ENCODE measurements at regions not wholly inside any gene's neighbourhood (a gene's known extent, or its start where the extent isn't known, plus 50 kb on each side); places are given as distances from the start of the nearest gene placed in this dataset.
"Not testable (repeated sequence)": the region's sequence is repeated elsewhere in the genome, so short reads cannot be mapped to it uniquely, and the experiment has no call there.

GRCh38 chr9:120338340-120338739, 241.6 kb downstream of the CDK5RAP2 start:
- DNase-seq, result no peak

DNA sequence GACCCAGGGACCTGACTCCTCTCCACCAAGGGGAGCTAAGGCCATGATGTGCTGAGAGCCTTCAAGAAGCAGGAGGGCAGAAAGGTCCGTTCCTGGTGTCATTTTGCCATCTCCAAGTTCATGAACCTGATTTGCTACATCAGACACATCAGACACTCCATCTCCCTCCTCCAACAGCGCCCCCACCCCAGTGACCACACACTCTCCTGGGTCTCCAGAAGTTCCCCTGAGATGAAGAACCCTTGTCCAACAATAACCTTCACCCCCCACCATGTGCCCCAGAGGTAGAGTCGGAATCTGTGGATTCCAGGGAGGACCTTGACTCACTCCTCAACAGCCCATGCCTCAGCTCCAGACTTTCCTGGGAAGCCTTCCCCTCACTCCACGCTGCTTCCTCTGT, 242.8 kb downstream of the CDK5RAP2 start:
- DNase-seq, result no peak

DNA sequence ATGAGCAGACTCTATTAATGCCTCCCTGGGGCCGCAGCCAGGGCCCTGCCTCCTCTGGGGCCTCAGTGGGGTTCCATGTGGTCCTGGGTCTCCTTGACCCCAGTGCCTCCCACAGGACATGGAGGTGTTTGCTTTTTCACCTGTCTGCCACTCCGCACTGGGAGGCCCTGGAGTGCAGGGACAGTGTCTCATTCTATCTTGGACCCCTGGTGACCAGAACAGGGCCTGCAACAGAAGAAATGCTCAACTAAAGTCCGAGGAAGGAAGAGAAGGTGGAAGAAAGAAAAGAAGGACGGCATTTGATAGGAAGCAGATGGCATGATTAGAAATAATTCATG, 243.2 kb downstream of the CDK5RAP2 start:
- DNase-seq, result no peak

- DNase-seq, result no peak
These were observed 243.8 kb downstream of the CDK5RAP2 start for GRCh38 chr9:120336021-120336752.

DNA sequence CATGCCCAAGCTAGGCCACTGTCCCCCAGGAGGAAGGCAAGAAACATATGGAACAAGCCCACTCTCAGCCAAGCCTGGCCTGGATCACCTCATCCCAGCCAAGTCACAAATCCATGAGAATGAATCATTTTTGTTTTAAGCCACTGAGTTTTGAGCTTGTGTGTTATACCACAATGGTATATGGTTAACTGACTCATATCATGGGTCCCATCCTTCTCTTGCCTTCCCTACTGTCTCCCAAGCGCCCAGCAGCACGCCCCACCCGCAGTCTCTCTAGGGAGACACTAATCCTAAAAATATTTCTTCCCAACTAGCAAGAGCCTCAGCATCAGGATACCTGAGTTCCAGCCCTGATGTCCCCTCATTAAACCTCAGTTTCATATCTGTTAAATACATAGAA, 248.1 kb downstream of the CDK5RAP2 start:
- no peak for DNase-seq

- DNase-seq, result no peak
These were observed 249.9 kb downstream of the CDK5RAP2 start for GRCh38 chr9:120330031-120330430.

DNA sequence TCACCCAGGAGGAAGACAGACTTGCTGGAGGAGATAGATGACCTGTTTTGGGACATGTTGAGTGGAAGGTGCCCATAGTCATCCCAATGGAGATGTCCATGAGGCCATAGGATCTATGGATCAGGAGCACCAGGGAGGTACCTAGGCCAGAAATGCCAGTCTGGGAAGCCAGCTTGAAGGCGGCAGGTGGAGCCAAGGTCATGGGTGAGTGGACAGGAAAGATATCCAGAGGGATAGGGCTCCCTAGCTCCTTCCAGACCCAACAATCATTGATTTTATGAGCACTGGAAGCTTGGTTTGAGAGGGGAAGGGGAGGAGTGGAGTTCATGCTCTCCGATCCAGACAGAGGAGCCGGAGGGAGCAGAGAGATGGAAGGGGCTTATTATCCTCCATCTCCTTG, 252.6 kb downstream of the CDK5RAP2 start:
- no peak for DNase-seq

DNA sequence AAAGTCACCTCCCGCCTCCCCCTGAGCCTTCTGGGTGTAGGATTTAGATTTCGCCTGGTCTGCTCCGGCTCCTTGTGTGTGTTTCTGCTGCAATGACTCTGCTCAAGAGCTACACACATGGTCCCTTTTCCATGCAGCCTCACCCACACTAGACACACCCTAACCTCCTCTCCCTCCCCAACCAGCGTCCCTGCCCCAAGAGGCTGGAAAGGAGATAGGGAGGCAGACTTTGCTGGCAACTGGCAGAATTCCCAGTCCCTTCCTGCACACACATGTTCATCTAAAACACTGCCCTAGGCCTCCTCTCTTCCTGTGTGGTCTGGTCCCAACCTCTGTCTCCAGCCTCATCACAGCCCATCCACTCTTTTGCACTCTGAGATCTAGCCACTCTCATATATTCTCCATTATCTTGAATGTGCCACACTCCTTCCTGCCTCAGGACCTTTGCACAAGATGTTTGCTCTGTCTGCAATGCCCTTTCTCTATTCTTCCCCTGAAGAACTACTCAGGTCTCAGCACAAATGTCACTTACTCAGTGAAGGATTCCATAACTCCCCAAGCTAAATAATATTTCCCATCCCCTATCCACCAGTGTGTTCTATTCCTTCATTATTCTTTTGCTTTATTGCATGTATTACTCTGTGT, 253.8 kb downstream of the CDK5RAP2 start:
- DNase-seq, result no peak

GRCh38 chr9:120324996-120325642, 254.8 kb downstream of the CDK5RAP2 start:
- DNase-seq, result peak; percentile 25 to 87 (median 74)

GRCh38 chr9:120324461-120324860, 255.5 kb downstream of the CDK5RAP2 start:
- no peak for DNase-seq

GRCh38 chr9:120323125-120323524, 256.8 kb downstream of the CDK5RAP2 start:
- no peak for DNase-seq

DNA sequence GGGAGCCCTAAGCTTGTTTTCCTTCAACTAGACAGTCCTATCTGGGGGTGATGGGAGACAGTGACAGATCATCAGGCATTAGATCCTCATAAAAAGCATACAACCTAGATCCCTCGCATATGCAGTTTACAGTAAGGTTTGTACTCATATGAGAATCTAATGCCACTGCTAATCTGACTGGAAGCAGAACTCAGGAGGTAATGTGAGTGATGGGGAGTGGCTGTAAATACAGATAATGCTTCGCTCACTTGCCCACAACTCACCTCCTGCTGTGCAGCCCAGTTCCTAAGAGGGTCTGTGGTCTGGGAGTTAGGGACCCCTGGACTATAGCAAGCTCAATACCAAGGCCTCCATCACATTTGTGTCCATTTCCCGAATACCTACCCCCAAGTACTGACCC, 260.5 kb downstream of the CDK5RAP2 start:
- no peak for DNase-seq

DNA sequence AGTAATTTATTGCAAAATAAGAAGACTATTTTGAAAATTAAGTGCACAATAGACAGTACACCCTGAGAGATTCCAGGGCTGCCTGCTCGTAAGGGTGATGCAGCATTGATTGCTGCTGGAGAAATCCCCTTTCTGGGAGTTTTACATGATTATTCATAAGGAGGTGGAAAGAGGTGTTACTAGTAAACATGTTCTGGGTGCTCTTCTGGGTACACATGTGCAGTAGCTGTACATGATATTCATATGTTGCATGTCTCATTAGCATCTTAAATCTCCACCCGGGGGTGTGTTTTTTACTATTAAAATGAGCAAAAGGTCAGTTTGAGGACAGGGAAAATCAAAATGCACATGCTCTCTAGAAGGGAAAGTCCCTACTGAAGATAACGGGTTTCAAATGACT, 264.8 kb downstream of the CDK5RAP2 start:
- no peak for DNase-seq

DNA sequence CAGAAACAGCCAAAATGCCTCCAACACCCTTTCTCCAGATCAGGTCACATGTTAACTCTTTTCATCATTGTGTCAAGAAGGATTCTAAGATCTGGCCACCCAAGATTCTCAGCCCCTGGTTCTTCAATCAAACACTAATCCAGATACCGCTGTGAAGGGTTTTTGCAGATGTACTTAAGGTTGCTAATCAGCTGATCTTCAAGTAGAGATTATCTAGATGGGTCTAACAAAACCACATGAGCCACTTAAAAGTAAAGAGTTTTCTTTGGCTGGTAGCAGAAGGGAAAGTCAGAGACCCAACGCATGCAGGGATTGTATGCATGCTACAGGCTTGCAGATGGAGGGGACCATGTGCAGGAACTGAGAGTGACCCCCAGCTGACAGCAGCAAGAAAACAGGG, 267.9 kb downstream of the CDK5RAP2 start:
- no peak for DNase-seq

DNA sequence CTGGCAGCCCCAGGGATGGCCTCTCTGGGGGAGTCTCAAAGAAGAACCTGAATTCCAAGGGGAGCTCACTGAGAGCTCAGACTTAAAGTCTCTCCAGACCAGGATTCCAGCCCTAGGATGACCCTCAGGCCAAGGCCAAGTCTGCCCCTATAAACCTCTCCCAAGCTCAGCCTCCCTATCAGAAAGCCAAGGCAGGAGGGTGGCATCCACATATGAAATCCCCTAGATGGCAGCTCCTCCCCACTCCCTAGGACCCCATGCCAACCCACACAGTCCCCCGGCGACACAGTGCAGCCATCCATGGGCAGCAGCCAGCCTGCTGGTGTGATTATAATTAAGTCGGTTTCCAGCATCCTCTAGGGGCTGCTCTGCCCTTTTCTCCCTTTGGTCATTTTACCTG, 269.9 kb downstream of the CDK5RAP2 start:
- peak in 1 of 3 experiments; percentile 39 for DNase-seq

- DNase-seq, result peak; percentile 9 to 62 (median 49)
These were observed 271.5 kb downstream of the CDK5RAP2 start for GRCh38 chr9:120308495-120308894.

- no peak for DNase-seq
These were observed 272.4 kb downstream of the CDK5RAP2 start for GRCh38 chr9:120307599-120307998.

DNA sequence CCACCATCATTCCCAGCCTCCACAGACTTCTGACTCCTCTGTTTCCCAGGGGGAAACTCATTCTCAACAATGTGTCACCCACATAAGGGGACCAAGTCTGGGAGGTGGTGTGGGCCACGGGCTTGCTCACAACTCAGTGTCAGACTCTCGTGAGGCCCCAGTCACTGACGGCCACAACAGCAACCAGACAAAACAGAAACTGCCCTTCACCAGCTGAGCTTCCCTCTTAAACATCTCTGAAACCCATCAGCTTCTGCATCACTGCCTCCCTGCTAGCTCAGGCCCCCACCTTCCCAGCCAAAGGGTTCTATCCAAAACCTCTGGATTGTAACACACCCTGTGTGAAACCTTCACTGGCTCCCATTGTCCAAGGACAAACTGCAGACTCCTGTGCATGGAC, 273.4 kb downstream of the CDK5RAP2 start:
- DNase-seq, result no peak

DNA sequence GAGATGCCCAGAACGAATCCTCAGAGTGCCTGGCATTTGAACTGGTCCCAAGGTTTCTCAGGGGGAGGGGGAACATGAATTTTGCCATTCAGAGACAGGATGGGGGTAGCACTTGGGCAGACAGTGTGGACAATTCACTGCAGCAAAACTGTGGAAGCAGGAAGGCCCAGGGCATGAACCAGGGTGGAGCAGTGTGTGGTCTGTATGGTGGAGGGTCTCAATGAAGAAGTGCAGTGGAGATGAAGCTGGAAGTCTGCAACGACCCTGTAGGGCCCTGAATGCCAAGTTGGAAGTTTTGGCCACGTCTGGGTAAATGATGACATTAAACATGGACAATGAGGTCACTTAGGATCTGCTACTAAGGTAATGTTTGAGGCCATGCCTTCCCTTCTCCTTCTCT, 273.9 kb downstream of the CDK5RAP2 start:
- DNase-seq, result no peak

DNA sequence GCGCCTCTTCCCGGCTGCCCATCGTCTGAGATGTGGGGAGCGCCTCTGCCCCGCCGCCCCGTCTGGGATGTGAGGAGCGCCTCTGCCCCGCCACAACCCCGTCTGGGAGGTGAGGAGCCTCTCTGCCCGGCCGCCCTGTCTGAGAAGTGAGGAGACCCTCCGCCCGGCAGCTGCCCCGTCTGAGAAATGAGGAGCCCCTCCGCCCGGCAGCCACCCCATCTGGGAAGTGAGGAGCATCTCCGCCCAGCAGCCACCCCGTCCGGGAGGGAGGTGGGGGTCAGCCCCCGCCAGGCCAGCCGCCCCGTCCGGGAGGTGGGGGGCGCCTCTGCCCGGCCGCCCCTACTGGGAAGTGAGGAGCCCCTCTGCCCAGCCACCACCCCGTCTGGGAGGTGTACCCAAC, 275.1 kb downstream of the CDK5RAP2 start:
- not testable (repeated sequence) for DNase-seq

DNA sequence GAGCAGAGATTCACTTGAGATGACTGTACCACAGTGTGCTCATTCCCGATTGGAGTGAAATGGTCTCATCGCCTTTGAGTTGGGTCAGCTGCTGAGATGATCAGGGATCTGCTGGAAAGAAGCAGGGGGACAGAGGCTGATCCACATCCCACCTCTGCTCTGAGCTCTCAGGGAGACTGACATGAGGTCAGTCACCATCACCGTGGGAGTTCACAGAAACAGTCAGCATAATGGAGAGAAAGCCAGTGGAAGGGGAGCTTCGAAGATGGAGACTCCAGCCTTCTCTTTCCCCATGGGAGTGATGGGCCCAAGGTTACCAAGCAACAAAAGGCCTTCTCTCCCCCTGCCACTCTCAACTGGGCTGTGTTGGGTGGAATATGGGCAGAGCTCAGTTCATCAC, 276.4 kb downstream of the CDK5RAP2 start:
- DNase-seq, result peak in 1 of 3 experiments; percentile 67

DNA sequence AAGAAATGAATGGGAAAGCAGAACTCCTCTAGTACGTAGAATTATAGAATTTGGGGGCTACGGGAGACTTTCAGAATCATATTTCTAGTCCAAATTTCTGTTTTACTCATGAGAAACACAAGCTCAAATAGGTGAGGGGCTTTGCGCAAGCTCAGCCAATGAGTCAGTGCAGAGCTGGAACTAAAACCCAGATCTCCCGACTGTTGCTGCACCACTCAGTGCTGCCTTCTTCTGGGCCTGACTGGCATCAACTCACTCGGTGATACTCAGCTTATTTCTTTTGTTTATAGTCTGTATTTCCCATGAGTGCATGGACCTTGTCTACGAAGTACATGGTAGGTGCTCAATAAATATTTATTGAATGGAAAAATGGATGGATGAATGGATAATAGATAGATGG, 280.2 kb downstream of the CDK5RAP2 start:
- DNase-seq, result no peak

DNA sequence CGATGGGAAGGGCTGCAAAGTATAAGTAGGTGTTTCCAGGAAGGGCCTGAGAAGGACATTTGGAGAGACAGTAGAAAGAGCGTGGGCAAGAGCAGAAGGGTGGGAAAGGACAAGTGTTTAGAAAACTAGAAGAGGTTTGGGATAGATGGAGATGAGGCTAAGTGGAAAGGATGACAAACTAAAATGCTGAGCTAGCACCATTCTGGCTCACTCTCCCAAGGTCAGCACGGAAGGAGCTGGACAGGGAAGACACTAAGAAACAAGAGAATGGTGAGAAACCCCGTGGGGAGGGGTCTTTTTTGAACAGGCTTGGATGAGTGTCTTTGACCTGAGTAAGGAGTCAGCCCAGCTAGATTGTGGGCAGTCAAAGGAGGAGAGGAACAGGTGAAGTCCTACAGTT, 286.0 kb downstream of the CDK5RAP2 start:
- no peak for DNase-seq

- no peak for DNase-seq
These were observed 287.4 kb downstream of the CDK5RAP2 start for GRCh38 chr9:120292606-120293005.
